ENCODE measurements at regions not wholly inside any gene's neighbourhood (a gene's known extent, or its start where the extent isn't known, plus 50 kb on each side); places are given as distances from the start of the nearest gene placed in this dataset.

DNA sequence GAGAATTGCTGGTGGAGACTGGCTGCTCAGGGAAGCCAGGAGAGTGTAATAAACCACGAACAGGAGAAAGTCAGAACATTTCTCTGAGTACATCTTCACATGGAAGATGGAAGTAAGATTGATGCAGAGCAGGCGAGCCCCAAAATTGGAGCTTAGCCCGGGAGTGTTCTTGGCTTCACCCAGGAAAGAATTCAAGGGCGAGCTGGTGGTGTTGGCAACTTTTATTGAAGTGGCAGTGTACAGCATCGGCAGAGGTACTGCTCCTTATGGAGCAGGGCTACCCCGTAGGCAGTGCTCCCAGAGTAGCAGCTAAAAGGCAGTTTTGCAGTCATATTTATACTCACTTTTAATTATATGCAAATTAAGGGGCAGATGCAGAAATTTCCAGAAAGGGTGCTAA, 281.4 kb upstream of the MEX3C start:
- TF ChIP-seq, protein P1, sequence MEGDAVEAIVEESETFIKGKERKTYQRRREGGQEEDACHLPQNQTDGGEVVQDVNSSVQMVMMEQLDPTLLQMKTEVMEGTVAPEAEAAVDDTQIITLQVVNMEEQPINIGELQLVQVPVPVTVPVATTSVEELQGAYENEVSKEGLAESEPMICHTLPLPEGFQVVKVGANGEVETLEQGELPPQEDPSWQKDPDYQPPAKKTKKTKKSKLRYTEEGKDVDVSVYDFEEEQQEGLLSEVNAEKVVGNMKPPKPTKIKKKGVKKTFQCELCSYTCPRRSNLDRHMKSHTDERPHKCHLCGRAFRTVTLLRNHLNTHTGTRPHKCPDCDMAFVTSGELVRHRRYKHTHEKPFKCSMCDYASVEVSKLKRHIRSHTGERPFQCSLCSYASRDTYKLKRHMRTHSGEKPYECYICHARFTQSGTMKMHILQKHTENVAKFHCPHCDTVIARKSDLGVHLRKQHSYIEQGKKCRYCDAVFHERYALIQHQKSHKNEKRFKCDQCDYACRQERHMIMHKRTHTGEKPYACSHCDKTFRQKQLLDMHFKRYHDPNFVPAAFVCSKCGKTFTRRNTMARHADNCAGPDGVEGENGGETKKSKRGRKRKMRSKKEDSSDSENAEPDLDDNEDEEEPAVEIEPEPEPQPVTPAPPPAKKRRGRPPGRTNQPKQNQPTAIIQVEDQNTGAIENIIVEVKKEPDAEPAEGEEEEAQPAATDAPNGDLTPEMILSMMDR (IDR thresholded peaks at IDR 0.05), result no peak
- no peak for TF ChIP-seq POLR2A (IDR thresholded peaks at IDR 0.05)

Data from uterus (tissue), 2 donors.